GM18909 (cell line): ENCODE measurements at regions not wholly inside any gene's neighbourhood (a gene's known extent, or its start where the extent isn't known, plus 50 kb on each side); places are given as distances from the start of the nearest gene placed in this dataset.
A peak's percentile ranks its signal among the peaks of the same experiment; 100 is the strongest.
"Not testable (repeated sequence)": the region's sequence is repeated elsewhere in the genome, so short reads cannot be mapped to it uniquely, and the experiment has no call there.

Experiments used
- ATAC-seq: cut with Tn5 transposase; IDR thresholded peaks from one replicate; pipeline ENCODE4 v1.9.1; 2021; ENCODE audit warnings: mild to moderate bottlenecking; ENCODE audit not compliant: unreplicated experiment, poor library complexity

DNA sequence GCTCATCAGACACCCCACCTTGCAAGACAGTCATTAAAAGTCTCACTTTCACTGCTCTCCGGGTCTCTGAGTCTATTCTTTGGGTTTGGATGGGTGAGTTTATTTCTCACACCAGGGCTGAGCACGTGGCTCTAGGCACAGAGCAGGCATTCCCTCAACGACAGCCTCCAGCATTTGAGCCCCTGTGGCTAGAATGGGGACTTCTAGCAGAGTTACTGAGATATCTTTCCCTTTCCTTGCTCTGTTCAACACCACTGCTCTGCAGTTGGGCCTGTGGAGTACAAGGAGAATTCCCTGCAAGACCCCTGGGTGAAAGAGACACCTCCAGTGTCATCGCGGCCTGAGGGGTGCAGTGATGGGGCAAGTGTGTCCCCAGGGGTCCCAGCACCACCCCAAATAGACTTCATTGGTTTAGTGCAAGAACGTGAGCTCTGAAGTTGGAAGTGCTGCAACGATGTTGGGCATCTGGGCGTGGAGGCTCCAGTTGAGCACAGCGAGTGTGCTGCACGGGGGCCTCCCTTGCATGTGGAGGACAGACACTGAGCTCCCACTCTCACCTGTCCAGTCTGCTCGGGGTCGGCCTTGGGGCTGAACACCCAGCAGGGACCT lies 184.1 kb upstream of the HS6ST1 start:
- no peak for ATAC-seq

DNA sequence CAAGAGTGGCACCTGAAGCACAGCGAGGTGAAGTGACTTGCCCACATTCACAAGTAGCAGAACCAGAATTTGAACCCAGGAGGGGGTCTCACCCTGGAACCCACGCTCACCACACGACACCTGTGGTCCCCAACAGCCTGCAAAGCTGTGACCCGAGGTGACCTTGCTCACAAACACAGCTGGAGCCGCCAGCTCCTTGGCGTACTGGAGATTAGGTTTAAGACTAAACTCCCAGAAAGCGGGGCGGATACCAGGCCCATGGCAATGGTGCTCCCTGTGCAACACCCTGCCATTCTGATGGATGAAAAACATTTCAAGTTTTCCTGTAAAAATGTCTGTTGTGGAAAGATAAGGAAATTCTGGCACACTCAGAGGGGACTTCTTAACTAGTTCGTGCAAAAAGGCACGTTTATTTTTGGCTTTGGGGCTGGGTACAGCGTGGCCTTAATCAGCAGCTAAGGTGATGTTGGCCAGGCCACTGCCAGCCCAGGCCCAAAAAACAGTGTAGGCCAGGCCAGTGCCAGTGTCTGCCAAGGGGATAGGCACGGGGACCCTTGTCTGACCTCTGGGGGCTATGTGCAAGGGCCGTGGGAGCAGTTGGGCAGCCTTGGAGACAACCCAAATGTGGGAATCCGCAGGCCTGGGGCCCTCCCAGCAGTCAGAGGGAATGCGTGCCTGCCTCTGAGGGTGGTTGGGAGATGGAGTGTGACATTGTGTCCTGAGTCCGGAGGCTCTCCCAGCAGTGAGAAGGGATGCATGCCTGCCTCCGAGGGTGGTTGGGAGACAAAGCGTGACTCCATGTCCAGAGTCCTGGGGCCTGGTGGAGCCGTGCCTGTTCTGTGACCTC lies 185.0 kb upstream of the HS6ST1 start:
- ATAC-seq = peak; percentile 9

GRCh38 chr2:128504246-128505149 lies 185.8 kb upstream of the HS6ST1 start:
- ATAC-seq = peak; percentile 66

DNA sequence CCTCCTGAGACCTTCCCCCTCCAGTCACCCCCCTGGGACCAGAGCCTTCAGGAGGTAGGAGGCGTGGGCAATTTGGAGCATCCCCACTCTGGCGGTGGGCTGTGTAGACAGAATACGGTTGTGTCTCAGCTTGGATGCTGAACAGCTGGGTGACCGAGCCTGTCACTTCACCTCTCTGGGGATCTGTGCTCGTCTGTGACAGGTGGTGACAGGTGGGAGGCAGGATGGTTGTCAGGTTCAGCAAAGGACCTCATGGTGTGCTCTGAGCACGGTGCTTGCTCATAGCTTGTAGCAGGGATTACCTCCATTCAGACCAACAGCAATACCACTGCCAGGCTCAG lies 186.5 kb upstream of the HS6ST1 start:
- ATAC-seq = no peak

GRCh38 chr2:128505575-128506526 lies 187.2 kb upstream of the HS6ST1 start:
- ATAC-seq = no peak

GRCh38 chr2:128506534-128506933 lies 187.9 kb upstream of the HS6ST1 start:
- ATAC-seq = no peak

- no peak for ATAC-seq
Observed at GRCh38 chr2:128510701-128511397, 192.2 kb upstream of the HS6ST1 start.

- ATAC-seq = no peak
Observed at GRCh38 chr2:128511731-128512378, 193.2 kb upstream of the HS6ST1 start.

DNA sequence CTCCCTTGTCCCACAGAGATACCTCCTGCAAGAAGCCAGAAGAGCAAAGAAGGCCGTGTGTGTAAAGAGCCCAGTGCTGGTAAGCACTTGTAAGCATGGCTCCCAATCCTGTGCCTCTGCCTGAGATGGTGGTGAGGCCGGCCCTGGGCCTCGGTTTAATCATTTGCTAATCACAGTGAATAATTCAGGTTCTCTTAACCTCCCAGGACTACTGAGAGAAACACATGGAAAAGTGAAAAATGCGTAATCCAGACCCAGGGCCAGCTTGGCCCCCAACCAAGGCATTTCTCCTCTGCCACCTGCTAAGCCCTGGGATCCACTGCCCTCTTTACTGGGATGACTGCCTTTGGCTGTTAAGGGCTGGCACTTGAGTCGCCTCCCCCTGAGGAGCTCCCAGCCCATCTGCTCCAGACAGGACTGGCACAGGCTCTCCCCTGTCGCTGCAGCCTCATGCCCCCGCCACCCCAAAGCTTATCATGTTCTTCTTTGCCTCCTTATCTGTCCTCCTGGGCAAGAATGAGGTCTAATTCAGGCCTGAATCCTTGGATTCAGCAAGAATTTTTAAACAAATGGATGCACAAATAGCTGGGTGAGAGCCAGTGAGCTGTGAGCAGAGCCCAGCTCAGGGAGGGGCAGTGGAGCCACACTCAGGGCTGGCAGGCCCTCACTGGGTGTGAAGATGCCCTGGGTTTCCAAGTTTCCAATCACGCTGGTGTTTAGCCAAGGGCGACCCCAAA lies 193.9 kb upstream of the HS6ST1 start:
- ATAC-seq = no peak

GRCh38 chr2:128513116-128513960 lies 194.7 kb upstream of the HS6ST1 start:
- ATAC-seq = no peak

DNA sequence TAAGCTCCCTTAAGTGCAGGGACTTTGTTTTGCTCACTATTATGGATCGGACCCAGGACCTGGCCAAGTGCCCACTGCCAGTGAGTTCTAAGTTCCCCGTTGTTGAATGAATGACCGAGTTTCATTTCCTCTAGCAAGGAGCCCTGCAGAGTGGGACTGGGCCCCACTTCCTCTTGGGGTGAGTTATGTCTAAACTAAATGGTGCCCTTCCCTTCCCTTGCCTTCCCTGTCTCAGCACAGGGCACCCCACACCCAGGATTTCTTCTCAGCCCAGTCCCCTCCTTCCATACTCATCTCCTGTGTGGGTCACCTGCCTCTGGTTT lies 195.3 kb upstream of the HS6ST1 start:
- ATAC-seq = peak; percentile 86

- no peak for ATAC-seq
Observed at GRCh38 chr2:128514555-128514955, 195.9 kb upstream of the HS6ST1 start.

DNA sequence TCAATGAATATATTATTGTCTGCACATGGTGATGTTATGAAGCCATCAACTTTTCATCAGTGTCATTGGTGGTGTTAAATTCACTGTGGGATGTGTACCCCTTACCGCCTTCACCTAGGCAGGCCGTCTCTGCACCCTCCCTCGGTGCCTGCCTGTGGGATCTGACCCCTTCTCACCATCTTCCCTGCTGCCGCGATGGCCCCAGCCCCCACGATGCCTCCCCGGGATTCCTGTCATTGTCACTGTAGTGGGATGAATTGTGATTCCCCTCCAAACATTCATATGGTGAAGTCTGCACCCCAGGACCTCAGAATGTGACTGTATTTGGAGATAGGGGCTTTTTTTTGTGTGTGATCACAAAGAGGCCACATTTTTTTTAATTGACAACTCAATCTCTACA lies 198.3 kb upstream of the HS6ST1 start:
- ATAC-seq = no peak

GRCh38 chr2:128519028-128519427 lies 200.4 kb upstream of the HS6ST1 start:
- not testable (repeated sequence) for ATAC-seq

- no peak for ATAC-seq
Observed at GRCh38 chr2:128519517-128520215, 201.0 kb upstream of the HS6ST1 start.

DNA sequence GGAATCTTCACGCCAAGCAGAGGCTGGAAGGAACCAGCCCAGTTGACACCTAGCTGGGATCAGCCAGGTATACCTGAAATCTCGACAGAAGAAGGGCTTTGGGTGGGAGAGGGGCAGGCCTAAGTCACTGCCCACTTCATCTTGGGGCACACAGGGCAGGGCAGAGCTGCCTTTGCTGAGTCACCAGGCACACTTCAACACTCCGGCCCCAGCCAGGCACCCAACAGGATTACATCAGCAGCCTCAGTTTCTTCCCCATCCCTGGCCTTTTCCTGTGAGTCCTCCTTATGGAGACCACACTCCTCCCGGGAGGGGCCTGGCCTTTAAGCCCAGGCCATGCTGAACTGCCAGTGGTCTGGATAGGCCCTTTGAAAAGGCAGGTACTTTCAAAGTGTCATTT lies 201.7 kb upstream of the HS6ST1 start:
- peak; percentile 1 for ATAC-seq

GRCh38 chr2:128520791-128521190 lies 202.1 kb upstream of the HS6ST1 start:
- peak; percentile 92 for ATAC-seq
